ENCODE measurements at regions not wholly inside any gene's neighbourhood (a gene's known extent, or its start where the extent isn't known, plus 50 kb on each side); places are given as distances from the start of the nearest gene placed in this dataset.
"Not testable (repeated sequence)": the region's sequence is repeated elsewhere in the genome, so short reads cannot be mapped to it uniquely, and the experiment has no call there.

GRCh38 chr6:78243519-78243918 is 590.7 kb downstream of the MEI4 start:
- DNase-seq, result no peak

GRCh38 chr6:78251931-78252330 is 599.1 kb downstream of the MEI4 start:
- no peak for DNase-seq

- no peak for DNase-seq
Measured at GRCh38 chr6:78253618-78254017, 600.8 kb downstream of the MEI4 start.

- DNase-seq, result no peak
Measured at GRCh38 chr6:78259935-78260334, 607.1 kb downstream of the MEI4 start.

- not testable (repeated sequence) for DNase-seq
Measured at GRCh38 chr6:78260427-78260826, 606.9 kb upstream of the IRAK1BP1 start.

- no peak for DNase-seq
Measured at GRCh38 chr6:78268591-78269452, 598.5 kb upstream of the IRAK1BP1 start.

GRCh38 chr6:78300885-78301284 is 566.5 kb upstream of the IRAK1BP1 start:
- DNase-seq, result no peak

- no peak for DNase-seq
Measured at GRCh38 chr6:78302411-78302810, 564.9 kb upstream of the IRAK1BP1 start.

GRCh38 chr6:78308025-78308424 is 559.3 kb upstream of the IRAK1BP1 start:
- no peak for DNase-seq

- no peak for DNase-seq
Measured at GRCh38 chr6:78322068-78322845, 545.1 kb upstream of the IRAK1BP1 start.

GRCh38 chr6:78324213-78324612 is 543.1 kb upstream of the IRAK1BP1 start:
- DNase-seq, result no peak

- DNase-seq, result no peak
Measured at GRCh38 chr6:78340755-78341154, 526.6 kb upstream of the IRAK1BP1 start.

GRCh38 chr6:78345882-78346281 is 521.5 kb upstream of the IRAK1BP1 start:
- no peak for DNase-seq

- DNase-seq, result no peak
Measured at GRCh38 chr6:78347191-78347916, 520.0 kb upstream of the IRAK1BP1 start.

GRCh38 chr6:78353040-78353439 is 514.3 kb upstream of the IRAK1BP1 start:
- DNase-seq, result no peak

GRCh38 chr6:78363688-78364087 is 503.7 kb upstream of the IRAK1BP1 start:
- no peak for DNase-seq

GRCh38 chr6:78365473-78365872 is 501.9 kb upstream of the IRAK1BP1 start:
- no peak for DNase-seq

GRCh38 chr6:78377056-78377455 is 490.3 kb upstream of the IRAK1BP1 start:
- DNase-seq, result no peak

- no peak for DNase-seq
Measured at GRCh38 chr6:78379982-78380381, 487.4 kb upstream of the IRAK1BP1 start.

GRCh38 chr6:78380541-78380940 is 486.8 kb upstream of the IRAK1BP1 start:
- DNase-seq, result no peak

GRCh38 chr6:78383968-78384367 is 483.4 kb upstream of the IRAK1BP1 start:
- DNase-seq, result no peak

- not testable (repeated sequence) for DNase-seq
Measured at GRCh38 chr6:78386854-78387253, 480.5 kb upstream of the IRAK1BP1 start.

GRCh38 chr6:78390066-78390465 is 477.3 kb upstream of the IRAK1BP1 start:
- DNase-seq, result no peak

Measured in activated CD4-positive, alpha-beta T cell treated with anti-CD3 and anti-CD28 coated beads, Interleukin-2, Interleukin-6, amounts not matched to agents 100 ng/mL and 50 ng/mL, durations not matched to agents 16 hours and 8 hours (primary cell).